HEK293 (cell line): ENCODE measurements at regions not wholly inside any gene's neighbourhood (a gene's known extent, or its start where the extent isn't known, plus 50 kb on each side); places are given as distances from the start of the nearest gene placed in this dataset.
A peak's percentile ranks its signal among the peaks of the same experiment; 100 is the strongest.

Experiments used
- CTCF ChIA-PET: fragments of 350-600 bp; formaldehyde crosslinking; extraction: SDS; loops from one replicate; lab custom pipeline; 2021; ENCODE audit warnings: antibody characterized with exemption; lab: Yijun Ruan, JAX
- POLR2A ChIA-PET: fragments of 300-600 bp; formaldehyde crosslinking; extraction: SDS; loops from one replicate; lab custom pipeline; 2020; ENCODE audit warnings: antibody characterized with exemption, inconsistent platforms; lab: Yijun Ruan, JAX
- H3K27ac ChIP-seq: fragments of 200-500 bp; sonication (Bioruptor generic); 2 replicates; pipeline ENCODE4 v1.5.1; 2014; ENCODE audit warnings: low read depth, low read length, control low read depth, inconsistent platforms; ENCODE audit errors: extremely low read depth
- H3K36me3 ChIP-seq, 2 experiments: fragments of 200-500 bp in 1 of 2; sonication (Bioruptor generic) in 1 of 2; 1 replicate in 1 of 2; 2 replicates in 1 of 2; pipeline ENCODE4 v1.5.1; 2014 to 2017; ENCODE audit warnings: inconsistent platforms in 2 of 2, low read length in 2 of 2; ENCODE audit not compliant: control insufficient read depth in 2 of 2, insufficient read depth in 1 of 2
- H3K4me1 ChIP-seq: fragments of 200-500 bp; sonication (Bioruptor generic); 2 replicates; pipeline ENCODE4 v1.5.1; 2014; ENCODE audit warnings: mild to moderate bottlenecking, low read length, inconsistent platforms; ENCODE audit not compliant: control insufficient read depth, insufficient read depth
- H3K4me3 ChIP-seq: 2 replicates; pipeline ENCODE4 v1.5.1; 2011; ENCODE audit warnings: low read depth, mild to moderate bottlenecking, control low read depth, low read length, moderate library complexity
- H3K9me3 ChIP-seq: fragments of 200-500 bp; sonication (Bioruptor generic); 2 replicates; pipeline ENCODE4 v1.5.1; 2014; ENCODE audit warnings: low read depth, low read length, inconsistent platforms; ENCODE audit not compliant: control insufficient read depth, insufficient read depth
- BCL11A ChIP-seq: fragments of 450-650 bp; formaldehyde crosslinking; IDR thresholded peaks from 2 replicates; pipeline ENCODE4 v1.5.1; 2016; ENCODE audit warnings: low read depth, missing biosample characterization, missing genetic modification characterization
- EGR2 ChIP-seq: fragments of 450-650 bp; formaldehyde crosslinking; IDR thresholded peaks from 2 replicates; pipeline ENCODE4 v1.5.1; 2016; ENCODE audit warnings: low read depth, missing biosample characterization, missing genetic modification characterization
- GLI4 ChIP-seq: fragments of 450-650 bp; formaldehyde crosslinking; IDR thresholded peaks from 2 replicates; pipeline ENCODE4 v1.5.1; 2016; ENCODE audit warnings: missing biosample characterization, missing genetic modification characterization
- HOXD13 ChIP-seq: sonication (generic); formaldehyde crosslinking; IDR thresholded peaks from 2 replicates; pipeline ENCODE4 v1.8.0; 2022; ENCODE audit warnings: missing genetic modification reagents, borderline replicate concordance
- KLF9 ChIP-seq: fragments of 450-650 bp; formaldehyde crosslinking; IDR thresholded peaks from 2 replicates; pipeline ENCODE4 v1.5.1; 2016; ENCODE audit warnings: missing biosample characterization, missing genetic modification characterization, low read depth
- SALL2 ChIP-seq: fragments of 450-650 bp; formaldehyde crosslinking; IDR thresholded peaks from 2 replicates; pipeline ENCODE4 v1.5.0; 2017; ENCODE audit warnings: missing biosample characterization, mild to moderate bottlenecking, missing genetic modification characterization, borderline replicate concordance
- SP2 ChIP-seq: fragments of 450-650 bp; formaldehyde crosslinking; IDR thresholded peaks from 2 replicates; pipeline ENCODE4 v1.5.1; 2016; ENCODE audit warnings: missing biosample characterization, missing genetic modification characterization
- ZFHX2 ChIP-seq: fragments of 450-650 bp; formaldehyde crosslinking; conservative IDR thresholded peaks from 2 replicates; pipeline ENCODE4 v1.5.1; 2016; ENCODE audit warnings: missing biosample characterization, missing genetic modification characterization
- ZIC2 ChIP-seq: fragments of 450-650 bp; formaldehyde crosslinking; IDR thresholded peaks from 2 replicates; pipeline ENCODE4 v1.5.1; 2016; ENCODE audit warnings: missing biosample characterization, missing genetic modification characterization
- ZNF114 ChIP-seq: fragments of 450-650 bp; formaldehyde crosslinking; IDR thresholded peaks from 2 replicates; pipeline ENCODE4 v1.5.0; 2017; ENCODE audit warnings: missing biosample characterization, missing genetic modification characterization
- ZNF16 ChIP-seq: fragments of 450-650 bp; formaldehyde crosslinking; IDR thresholded peaks from 2 replicates; pipeline ENCODE4 v1.5.1; 2016; ENCODE audit warnings: low read depth, missing biosample characterization, missing genetic modification characterization
- ZNF202 ChIP-seq: fragments of 450-650 bp; formaldehyde crosslinking; IDR thresholded peaks from 2 replicates; pipeline ENCODE4 v1.5.1; 2016; ENCODE audit warnings: missing biosample characterization, missing genetic modification characterization, borderline replicate concordance
- ZNF214 ChIP-seq: fragments of 450-650 bp; formaldehyde crosslinking; IDR thresholded peaks from 2 replicates; pipeline ENCODE4 v1.5.1; 2017; ENCODE audit warnings: missing biosample characterization, mild to moderate bottlenecking, missing genetic modification characterization, borderline replicate concordance
- ZNF274 ChIP-seq, 2 experiments: fragments of 200-500 bp in 1 of 2; fragments of 450-650 bp in 1 of 2; sonication (Bioruptor generic) in 1 of 2; formaldehyde crosslinking in 1 of 2; IDR thresholded peaks; 2 replicates each; pipeline versions ENCODE4 v1.5.1 to v1.6.1; 2014 to 2016; ENCODE audit warnings: borderline replicate concordance in 1 of 2, inconsistent platforms in 1 of 2, low read length in 1 of 2, missing biosample characterization in 1 of 2, missing genetic modification characterization in 1 of 2
- ZNF394 ChIP-seq: fragments of 450-650 bp; formaldehyde crosslinking; IDR thresholded peaks from 2 replicates; pipeline ENCODE4 v1.5.1; 2016; ENCODE audit warnings: missing biosample characterization, missing genetic modification characterization, mild to moderate bottlenecking, moderate library complexity, borderline replicate concordance
- ZNF423 ChIP-seq: fragments of 450-650 bp; formaldehyde crosslinking; IDR thresholded peaks from 2 replicates; pipeline ENCODE4 v1.5.1; 2016; ENCODE audit warnings: missing biosample characterization, missing genetic modification characterization
- ZNF48 ChIP-seq: fragments of 450-650 bp; formaldehyde crosslinking; IDR thresholded peaks from 2 replicates; pipeline ENCODE4 v1.5.1; 2016; ENCODE audit warnings: missing biosample characterization, missing genetic modification characterization
- ZNF510 ChIP-seq: fragments of 450-650 bp; formaldehyde crosslinking; IDR thresholded peaks from 2 replicates; pipeline ENCODE4 v1.5.1; 2018; ENCODE audit warnings: mild to moderate bottlenecking, missing genetic modification characterization, missing biosample characterization; ENCODE audit not compliant: insufficient replicate concordance
- ZNF514 ChIP-seq: fragments of 450-650 bp; formaldehyde crosslinking; IDR thresholded peaks from 2 replicates; pipeline ENCODE4 v1.5.1; 2016; ENCODE audit warnings: missing biosample characterization, missing genetic modification characterization
- ZNF521 ChIP-seq: fragments of 450-650 bp; formaldehyde crosslinking; IDR thresholded peaks from 2 replicates; pipeline ENCODE4 v1.5.1; 2017; ENCODE audit warnings: missing biosample characterization, mild to moderate bottlenecking, missing genetic modification characterization
- ZNF621 ChIP-seq: fragments of 450-650 bp; formaldehyde crosslinking; IDR thresholded peaks from 2 replicates; pipeline ENCODE4 v1.5.1; 2017; ENCODE audit warnings: missing biosample characterization, missing genetic modification characterization
- ZNF623 ChIP-seq: fragments of 450-650 bp; formaldehyde crosslinking; IDR thresholded peaks from 2 replicates; pipeline ENCODE4 v1.5.1; 2016; ENCODE audit warnings: missing biosample characterization, missing genetic modification characterization
- ZNF654 ChIP-seq: fragments of 450-650 bp; formaldehyde crosslinking; IDR thresholded peaks from 2 replicates; pipeline ENCODE4 v1.5.1; 2016; ENCODE audit warnings: low read depth, missing biosample characterization, missing genetic modification characterization
- ZNF670 ChIP-seq: fragments of 450-650 bp; formaldehyde crosslinking; IDR thresholded peaks from 2 replicates; pipeline ENCODE4 v1.5.1; 2016; ENCODE audit warnings: missing biosample characterization, missing genetic modification characterization, low read depth
- ZNF701 ChIP-seq: fragments of 450-650 bp; formaldehyde crosslinking; IDR thresholded peaks from 2 replicates; pipeline ENCODE4 v1.5.1; 2016; ENCODE audit warnings: missing biosample characterization, missing genetic modification characterization
- ZNF76 ChIP-seq: fragments of 450-650 bp; formaldehyde crosslinking; IDR thresholded peaks from 2 replicates; pipeline ENCODE4; 2016; ENCODE audit warnings: low read depth, missing biosample characterization, missing genetic modification characterization, borderline replicate concordance
- ZNF830 ChIP-seq: fragments of 450-650 bp; IDR thresholded peaks from 2 replicates; pipeline ENCODE4 v1.5.0; 2018; ENCODE audit warnings: missing biosample characterization, missing genetic modification characterization, low read depth, mild to moderate bottlenecking, moderate library complexity
- TF ChIP-seq, protein P1 (sequence below): fragments of 450-650 bp; formaldehyde crosslinking; IDR thresholded peaks from 2 replicates; pipeline ENCODE4 v1.5.1; 2016; ENCODE audit warnings: missing biosample characterization, missing genetic modification characterization
- TF ChIP-seq, protein P2 (sequence below): fragments of 450-650 bp; formaldehyde crosslinking; IDR thresholded peaks from 2 replicates; pipeline ENCODE4 v1.5.1; 2016; ENCODE audit warnings: missing biosample characterization, missing genetic modification characterization
- TF ChIP-seq, protein P3 (sequence below): fragments of 450-650 bp; formaldehyde crosslinking; IDR thresholded peaks from 2 replicates; pipeline ENCODE4 v1.5.1; 2016; ENCODE audit warnings: missing biosample characterization, missing genetic modification characterization

DNA sequence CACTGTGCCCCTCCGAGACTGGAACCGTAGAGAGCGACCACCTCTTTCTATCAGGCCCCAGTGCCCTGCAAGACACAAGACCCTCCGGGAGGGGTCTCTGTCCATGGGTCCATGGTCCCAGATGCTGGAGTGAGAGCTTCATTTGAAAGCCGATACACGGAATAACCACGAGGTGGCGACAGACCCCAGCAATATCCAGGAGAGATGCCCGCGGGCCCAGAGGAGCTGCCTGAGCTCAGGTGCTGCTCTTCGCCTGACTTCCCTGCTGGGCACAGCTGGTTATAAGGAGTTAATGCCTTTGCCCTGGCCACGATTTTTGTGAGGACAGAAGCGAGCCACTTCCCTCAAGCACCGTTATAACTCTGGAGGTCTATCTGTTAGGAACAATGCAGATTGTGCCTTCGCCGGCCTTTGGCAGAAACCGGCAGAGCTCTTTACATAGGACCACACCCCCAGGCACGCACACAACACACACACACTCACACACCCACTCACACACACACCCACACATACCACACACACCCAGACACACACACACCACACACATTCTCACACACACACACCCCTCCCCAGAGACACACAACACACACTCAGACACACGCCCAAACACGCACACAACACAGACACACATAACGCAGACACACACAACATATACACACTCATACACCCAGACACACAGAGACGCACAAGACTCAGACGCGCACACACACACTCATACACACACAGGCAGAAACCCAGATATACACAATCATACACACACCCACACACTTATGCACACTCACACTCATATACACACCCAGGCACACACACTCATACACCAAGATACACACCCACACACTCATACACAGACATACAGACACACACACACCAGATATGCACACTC, 436.4 kb downstream of the SOX9 start:
- CTCF ChIA-PET = interaction anchor here (0.6 to 10.7 kb wide), 98 partner anchors 10 to 1809 kb away, joined by 3 to 301 read pairs (median 3); partner anchors contain the start of gene COG1
- Histone ChIP-seq H3K9me3 (no peaks in the 10 kb centered on the region), H3K4me3 (no peak overlapping the region), H3K36me3 (no peaks in the 10 kb centered on the region), H3K27ac (no peak overlapping the region), H3K4me1 (no peaks in the 10 kb centered on the region)
- POLR2A ChIA-PET = interaction anchor here (0.5 to 1.5 kb wide), 6 partner anchors 31 to 812 kb away, joined by 3 to 11 read pairs (median 5); no protein-coding TSS in a partner anchor
- TF ChIP-seq BCL11A (no peak), KLF9 (tag by site-specific recombination) (peak; percentile 80), ZNF16 (tag by site-specific recombination) (no peak), ZNF830 (tag by site-specific recombination) (no peak), EGR2 (tag by site-specific recombination) (peak; percentile 87), HOXD13 (CRISPR knock-in tag) (0 out of 2 replicates have a peak, but pooled peaks have one; percentile 16), GLI4 (tag by site-specific recombination) (no peak), ZNF114 (tag by site-specific recombination) (0 out of 2 replicates have a peak, but pooled peaks have one; percentile 45), ZNF521 (tag by site-specific recombination) (peak; percentile 94; the same call in 1 of the 2 replicates), ZNF76 (no peak), ZNF274 (IDR thresholded peaks at IDR 0.05; ENCODE audit: low read length) (no peak), ZNF274 (tag by site-specific recombination; IDR thresholded peaks at IDR 0.05; ENCODE audit: borderline replicate concordance) (0 out of 2 replicates have a peak, but pooled peaks have one; percentile 61), ZNF510 (tag by site-specific recombination) (no peak), ZNF214 (no peak), ZNF202 (tag by site-specific recombination) (0 out of 2 replicates have a peak, but pooled peaks have one; percentile 15), ZFHX2 (tag by site-specific recombination) (peak; percentile 86), ZNF623 (tag by site-specific recombination) (no peak), SALL2 (tag by site-specific recombination) (0 out of 2 replicates have a peak, but pooled peaks have one; percentile 17), ZNF654 (peak; percentile 93), ZNF423 (tag by site-specific recombination) (no peak), ZNF701 (tag by site-specific recombination) (no peak), ZNF621 (tag by site-specific recombination) (0 out of 2 replicates have a peak, but pooled peaks have one; percentile 26), ZNF394 (tag by site-specific recombination) (peak; percentile 51; the same call in 1 of the 2 replicates), ZNF670 (peak; percentile 89; the same call in 1 of the 2 replicates), ZNF514 (tag by site-specific recombination) (0 out of 2 replicates have a peak, but pooled peaks have one; percentile 28), ZIC2 (peak; percentile 24), ZNF48 (tag by site-specific recombination) (no peak), SP2 (tag by site-specific recombination) (no peak)
- TF ChIP-seq, protein P1, sequence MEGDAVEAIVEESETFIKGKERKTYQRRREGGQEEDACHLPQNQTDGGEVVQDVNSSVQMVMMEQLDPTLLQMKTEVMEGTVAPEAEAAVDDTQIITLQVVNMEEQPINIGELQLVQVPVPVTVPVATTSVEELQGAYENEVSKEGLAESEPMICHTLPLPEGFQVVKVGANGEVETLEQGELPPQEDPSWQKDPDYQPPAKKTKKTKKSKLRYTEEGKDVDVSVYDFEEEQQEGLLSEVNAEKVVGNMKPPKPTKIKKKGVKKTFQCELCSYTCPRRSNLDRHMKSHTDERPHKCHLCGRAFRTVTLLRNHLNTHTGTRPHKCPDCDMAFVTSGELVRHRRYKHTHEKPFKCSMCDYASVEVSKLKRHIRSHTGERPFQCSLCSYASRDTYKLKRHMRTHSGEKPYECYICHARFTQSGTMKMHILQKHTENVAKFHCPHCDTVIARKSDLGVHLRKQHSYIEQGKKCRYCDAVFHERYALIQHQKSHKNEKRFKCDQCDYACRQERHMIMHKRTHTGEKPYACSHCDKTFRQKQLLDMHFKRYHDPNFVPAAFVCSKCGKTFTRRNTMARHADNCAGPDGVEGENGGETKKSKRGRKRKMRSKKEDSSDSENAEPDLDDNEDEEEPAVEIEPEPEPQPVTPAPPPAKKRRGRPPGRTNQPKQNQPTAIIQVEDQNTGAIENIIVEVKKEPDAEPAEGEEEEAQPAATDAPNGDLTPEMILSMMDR (tag by site-specific recombination) = peak; percentile 75
- TF ChIP-seq, protein P2, sequence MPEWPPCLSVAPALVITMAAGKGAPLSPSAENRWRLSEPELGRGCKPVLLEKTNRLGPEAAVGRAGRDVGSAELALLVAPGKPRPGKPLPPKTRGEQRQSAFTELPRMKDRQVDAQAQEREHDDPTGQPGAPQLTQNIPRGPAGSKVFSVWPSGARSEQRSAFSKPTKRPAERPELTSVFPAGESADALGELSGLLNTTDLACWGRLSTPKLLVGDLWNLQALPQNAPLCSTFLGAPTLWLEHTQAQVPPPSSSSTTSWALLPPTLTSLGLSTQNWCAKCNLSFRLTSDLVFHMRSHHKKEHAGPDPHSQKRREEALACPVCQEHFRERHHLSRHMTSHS = peak; percentile 9; the same call in 1 of the 2 replicates
- TF ChIP-seq, protein P3, sequence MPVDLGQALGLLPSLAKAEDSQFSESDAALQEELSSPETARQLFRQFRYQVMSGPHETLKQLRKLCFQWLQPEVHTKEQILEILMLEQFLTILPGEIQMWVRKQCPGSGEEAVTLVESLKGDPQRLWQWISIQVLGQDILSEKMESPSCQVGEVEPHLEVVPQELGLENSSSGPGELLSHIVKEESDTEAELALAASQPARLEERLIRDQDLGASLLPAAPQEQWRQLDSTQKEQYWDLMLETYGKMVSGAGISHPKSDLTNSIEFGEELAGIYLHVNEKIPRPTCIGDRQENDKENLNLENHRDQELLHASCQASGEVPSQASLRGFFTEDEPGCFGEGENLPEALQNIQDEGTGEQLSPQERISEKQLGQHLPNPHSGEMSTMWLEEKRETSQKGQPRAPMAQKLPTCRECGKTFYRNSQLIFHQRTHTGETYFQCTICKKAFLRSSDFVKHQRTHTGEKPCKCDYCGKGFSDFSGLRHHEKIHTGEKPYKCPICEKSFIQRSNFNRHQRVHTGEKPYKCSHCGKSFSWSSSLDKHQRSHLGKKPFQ (tag by site-specific recombination) = 0 out of 2 replicates have a peak, but pooled peaks have one; percentile 14
